PC-3 (cell line): ENCODE measurements at regions not wholly inside any gene's neighbourhood (a gene's known extent, or its start where the extent isn't known, plus 50 kb on each side); places are given as distances from the start of the nearest gene placed in this dataset.

Experiments used
- ATAC-seq: fragments of 200-7000 bp; cut with Tn5 transposase; 2 replicates; pipeline ENCODE4 v1.9.1; 2020; ENCODE audit warnings: mild to moderate bottlenecking, moderate library complexity
- BruUV-seq: library from RNA; stranded (reverse); fragments of 400-500 nt; replicated peaks from 2 replicates; lab custom pipeline; 2021; lab: Mats Ljungman, UMichigan
- CTCF ChIA-PET: fragments of 300-600 bp; sonication (Branson Sonifier 250); formaldehyde crosslinking; loops from one replicate; lab custom pipeline; 2022; ENCODE audit warnings: antibody characterized with exemption; lab: Charles Lee
- POLR2A ChIA-PET: fragments of 300-600 bp; sonication (Branson Sonifier 250); formaldehyde crosslinking; loops from one replicate; lab custom pipeline; 2022; ENCODE audit warnings: antibody characterized with exemption; ENCODE audit not compliant: unreplicated experiment; lab: Charles Lee
- DNase-seq: peaks from one replicate; pipeline ENCODE4 v3.0.0-alpha.2; 2015
- H2AFZ ChIP-seq: fragments of 300-600 bp; sonication (generic); 2 replicates; pipeline ENCODE4 v1.6.0; 2016; ENCODE audit warnings: antibody characterized with exemption, low read length
- H3F3A ChIP-seq: fragments of 300-600 bp; sonication (generic); one replicate; pipeline ENCODE4 v1.6.0; 2017; ENCODE audit warnings: antibody characterized with exemption, low read length, control low read depth, mild to moderate bottlenecking; ENCODE audit not compliant: unreplicated experiment
- H3K27ac ChIP-seq: fragments of 300-600 bp; sonication (generic); 2 replicates; pipeline ENCODE4 v1.5.1; 2016; ENCODE audit warnings: mild to moderate bottlenecking, low read length
- H3K27me3 ChIP-seq: fragments of 300-600 bp; sonication (generic); 2 replicates; pipeline ENCODE4 v1.6.1; 2016; ENCODE audit warnings: low read length, mixed read lengths
- H3K36me3 ChIP-seq: fragments of 300-600 bp; sonication (generic); 2 replicates; pipeline ENCODE4 v1.6.1; 2016; ENCODE audit warnings: low read depth, mixed run types, low read length, mixed read lengths
- H3K4me1 ChIP-seq: fragments of 300-600 bp; sonication (generic); 2 replicates; pipeline ENCODE4 v1.5.1; 2016; ENCODE audit warnings: low read length; ENCODE audit not compliant: insufficient read depth
- H3K4me2 ChIP-seq: fragments of 300-600 bp; sonication (generic); 2 replicates; pipeline ENCODE4 v1.6.0; 2016; ENCODE audit warnings: low read length
- H3K4me3 ChIP-seq: fragments of 300-600 bp; sonication (generic); 2 replicates; pipeline ENCODE4 v1.5.1; 2016; ENCODE audit warnings: mild to moderate bottlenecking, low read length, mixed read lengths
- H3K79me2 ChIP-seq: fragments of 300-600 bp; sonication (generic); 2 replicates; pipeline ENCODE4 v1.6.1; 2017; ENCODE audit warnings: low read length, mixed read lengths
- H3K9ac ChIP-seq: fragments of 300-600 bp; sonication (generic); 2 replicates; pipeline ENCODE4 v1.6.0; 2016; ENCODE audit warnings: mild to moderate bottlenecking, low read length
- H3K9me2 ChIP-seq: fragments of 300-600 bp; sonication (generic); replicated peaks from 2 replicates; pipeline ENCODE4 v1.6.1; 2016; ENCODE audit warnings: mixed run types, low read length, mixed read lengths
- H3K9me3 ChIP-seq: fragments of 300-600 bp; sonication (generic); 2 replicates; pipeline ENCODE4 v1.6.1; 2016; ENCODE audit warnings: low read length, mixed read lengths
- H4K20me1 ChIP-seq: fragments of 300-600 bp; sonication (generic); 2 replicates; pipeline ENCODE4 v1.6.1; 2016; ENCODE audit warnings: low read length, mixed read lengths
- CTCF ChIP-seq: fragments of 300-600 bp; sonication (generic); conservative IDR thresholded peaks from 2 replicates; pipeline ENCODE4 v1.5.1; 2017; ENCODE audit warnings: antibody characterized with exemption, low read depth, mild to moderate bottlenecking, low read length
- EZH2 ChIP-seq: fragments of 300-600 bp; sonication (generic); IDR thresholded peaks from one replicate; pipeline ENCODE4 v1.6.1; 2017; ENCODE audit warnings: antibody characterized with exemption, mild to moderate bottlenecking, low read length; ENCODE audit not compliant: unreplicated experiment
- EZH2phosphoT487 ChIP-seq: fragments of 300-600 bp; sonication (generic); IDR thresholded peaks from 2 replicates; pipeline ENCODE4 v1.6.1; 2018; ENCODE audit warnings: mild to moderate bottlenecking, antibody characterized with exemption, low read length, borderline replicate concordance
- intact Hi-C: fragments of 100-400 bp; cut with micrococcal nuclease; formaldehyde crosslinking; loops from 2 replicates; pipeline ENCODE4 v1.9.0; 2023

- no peak overlapping the region for H3K9ac ChIP-seq
- TF ChIP-seq EZH2 (no peak), EZH2phosphoT487 (no peak), CTCF (no peak)
- H3K4me2 ChIP-seq, result peak overlapping the region; percentile 61
- peaks cover 7% of the 10 kb centered on the region; the same call in 1 of the 2 replicates for H3K4me1 ChIP-seq
- no peaks in the 10 kb centered on the region for H3K27me3 ChIP-seq
- no peaks in the 10 kb centered on the region for H3K9me3 ChIP-seq
- no peaks in the 10 kb centered on the region for H3K79me2 ChIP-seq
- H4K20me1 ChIP-seq, result no peaks in the 10 kb centered on the region
- ATAC-seq (peak; percentile 99), DNase-seq (peak; percentile 88)
- BruUV-seq, result no TSS peak
- intact Hi-C loops, result loop anchor here (5.0 kb wide), 1 partner anchor 112 kb away; no protein-coding TSS in a partner anchor
- no peak overlapping the region for H2AFZ ChIP-seq
- CTCF ChIA-PET, result no interaction called here
- no peaks in the 10 kb centered on the region for H3K36me3 ChIP-seq
- no peaks in the 10 kb centered on the region for H3F3A ChIP-seq
- no peak overlapping the region for H3K4me3 ChIP-seq
- POLR2A ChIA-PET, result no interaction called here
- H3K9me2 ChIP-seq, result no peaks in the 10 kb centered on the region
- H3K27ac ChIP-seq, result peak overlapping the region; percentile 69
These were observed 320.8 kb downstream of the ADAM29 start for GRCh38 chr4:175238827-175239517.

- ATAC-seq (no peak), DNase-seq (peak; percentile 13)
- Histone ChIP-seq H3K27me3 (no peaks in the 10 kb centered on the region), H3K9me2 (no peaks in the 10 kb centered on the region), H3K9me3 (no peaks in the 10 kb centered on the region), H3K4me3 (no peak overlapping the region), H2AFZ (no peak overlapping the region), H3K79me2 (no peaks in the 10 kb centered on the region), H3F3A (no peaks in the 10 kb centered on the region), H3K27ac (no peak overlapping the region), H3K4me1 (no peaks in the 10 kb centered on the region), H3K9ac (no peak overlapping the region), H3K36me3 (no peaks in the 10 kb centered on the region), H3K4me2 (no peak overlapping the region), H4K20me1 (no peaks in the 10 kb centered on the region)
- CTCF ChIA-PET, result no interaction called here
- intact Hi-C loops, result no loop called here
- BruUV-seq, result no TSS peak
- TF ChIP-seq CTCF (no peak), EZH2phosphoT487 (no peak), EZH2 (no peak)
- POLR2A ChIA-PET, result no interaction called here
These were observed 328.8 kb downstream of the ADAM29 start for GRCh38 chr4:175246941-175247340.

- ATAC-seq (no peak), DNase-seq (no peak)
- H3K27me3 ChIP-seq, result no peaks in the 10 kb centered on the region
- no peaks in the 10 kb centered on the region for H3K9me3 ChIP-seq
- no peak for TF ChIP-seq EZH2phosphoT487
- TF ChIP-seq CTCF, result no peak
- TF ChIP-seq EZH2, result no peak
- H3K9me2 ChIP-seq, result no peaks in the 10 kb centered on the region
- H3K4me2 ChIP-seq, result no peak overlapping the region
- POLR2A ChIA-PET, result interaction anchor here (0.6 kb wide), 1 partner anchor 91 kb away, joined by 3 read pairs; no protein-coding TSS in a partner anchor
- no peak overlapping the region for H3K9ac ChIP-seq
- intact Hi-C loops, result loop anchor here (2.0 to 10.0 kb wide), 4 partner anchors 125 to 488 kb away; no protein-coding TSS in a partner anchor
- CTCF ChIA-PET, result interaction anchor here (0.6 kb wide), 1 partner anchor 269 kb away, joined by 3 read pairs; no protein-coding TSS in a partner anchor
- H4K20me1 ChIP-seq, result no peaks in the 10 kb centered on the region
- no peak overlapping the region for H3K27ac ChIP-seq
- H3K4me1 ChIP-seq, result no peaks in the 10 kb centered on the region
- H2AFZ ChIP-seq, result no peak overlapping the region
- no peaks in the 10 kb centered on the region for H3F3A ChIP-seq
- no TSS peak for BruUV-seq
- no peaks in the 10 kb centered on the region for H3K36me3 ChIP-seq
- no peaks in the 10 kb centered on the region for H3K79me2 ChIP-seq
- no peak overlapping the region for H3K4me3 ChIP-seq
These were observed 334.5 kb downstream of the ADAM29 start for GRCh38 chr4:175252642-175253041.
